ENCODE measurements at regions not wholly inside any gene's neighbourhood (a gene's known extent, or its start where the extent isn't known, plus 50 kb on each side); places are given as distances from the start of the nearest gene placed in this dataset.

- TF ChIP-seq CTCF (IDR thresholded peaks at IDR 0.05; ENCODE audit: insufficient read depth, low read length) (no peak), POLR2AphosphoS5 (IDR thresholded peaks at IDR 0.05; ENCODE audit: low read depth) (no peak), GABPA (IDR thresholded peaks at IDR 0.05; ENCODE audit: low read depth) (no peak), REST (IDR thresholded peaks at IDR 0.05; ENCODE audit: insufficient replicate concordance, low read depth) (no peak)
Measured at GRCh38 chr3:148095962-148096361, 601.7 kb upstream of the AGTR1 start.

Data from HL-60 (cell line).